ENCODE measurements at regions not wholly inside any gene's neighbourhood (a gene's known extent, or its start where the extent isn't known, plus 50 kb on each side); places are given as distances from the start of the nearest gene placed in this dataset.

- TF ChIP-seq POLR2A (IDR thresholded peaks at IDR 0.05; ENCODE audit: low read length) (no peak), GATA1 (IDR thresholded peaks at IDR 0.05; ENCODE audit: low read depth, low read length) (no peak)
Measured at GRCh38 chrX:128927363-128927762, 595.9 kb downstream of the SMARCA1 start.
